ENCODE measurements at regions not wholly inside any gene's neighbourhood (a gene's known extent, or its start where the extent isn't known, plus 50 kb on each side); places are given as distances from the start of the nearest gene placed in this dataset.
A peak's percentile ranks its signal among the peaks of the same experiment; 100 is the strongest.

DNA sequence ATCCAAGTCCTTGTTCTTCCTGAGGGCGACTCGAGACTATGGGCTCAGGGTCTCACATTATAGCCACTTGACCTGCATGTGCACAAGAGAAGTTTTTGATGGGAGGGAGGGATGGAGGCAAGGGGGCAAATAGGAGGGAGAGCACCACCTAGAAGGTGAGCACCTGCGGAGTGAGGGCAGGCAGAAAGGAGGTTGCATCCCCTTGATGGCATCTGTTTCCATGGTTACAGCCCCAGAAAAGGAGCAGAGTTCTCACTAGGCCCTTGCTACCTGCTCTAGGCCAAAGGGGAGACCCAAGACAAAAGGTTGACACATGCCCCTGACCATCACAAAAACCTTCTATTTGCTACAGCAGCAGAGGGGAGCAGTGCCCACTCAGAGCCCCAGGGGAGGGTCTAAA lies 131.5 kb upstream of the SERTAD2 start:
- POLR2A ChIA-PET (ENCODE audit: unreplicated experiment), result no interaction called here
- Histone ChIP-seq H4K20me1 (ENCODE audit: low read length) (no peaks in the 10 kb centered on the region), H3K4me3 (ENCODE audit: low read length) (no peak overlapping the region), H3K4me1 (ENCODE audit: insufficient read depth, low read length) (peaks cover 54% of the 10 kb centered on the region), H3F3A (ENCODE audit: low read length, unreplicated experiment) (peaks cover 4% of the 10 kb centered on the region), H3K79me2 (ENCODE audit: low read length) (no peaks in the 10 kb centered on the region), H3K27me3 (ENCODE audit: low read length) (no peaks in the 10 kb centered on the region), H3K27ac (ENCODE audit: low read length) (no peak overlapping the region), H3K36me3 (ENCODE audit: low read depth, low read length) (no peaks in the 10 kb centered on the region), H3K9ac (ENCODE audit: low read length) (no peak overlapping the region), H3K9me3 (ENCODE audit: low read length) (no peaks in the 10 kb centered on the region), H2AFZ (ENCODE audit: low read length) (no peak overlapping the region), H3K4me2 (ENCODE audit: low read length) (peak overlapping the region; percentile 58), H3K9me2 (replicated peaks; ENCODE audit: low read length) (no peaks in the 10 kb centered on the region)
- no peak for ATAC-seq
- TF ChIP-seq EZH2 (IDR thresholded peaks at IDR 0.05; ENCODE audit: low read length, unreplicated experiment) (no peak), CTCF (conservative IDR thresholded peaks at IDR 0.05; ENCODE audit: low read depth, low read length) (no peak), EZH2phosphoT487 (IDR thresholded peaks at IDR 0.05; ENCODE audit: borderline replicate concordance, low read length) (no peak)
- BruUV-seq (replicated peaks), result no TSS peak
- no peak for DNase-seq
- CTCF ChIA-PET, result no interaction called here
- intact Hi-C loops (cut with micrococcal nuclease), result no loop called here

DNA sequence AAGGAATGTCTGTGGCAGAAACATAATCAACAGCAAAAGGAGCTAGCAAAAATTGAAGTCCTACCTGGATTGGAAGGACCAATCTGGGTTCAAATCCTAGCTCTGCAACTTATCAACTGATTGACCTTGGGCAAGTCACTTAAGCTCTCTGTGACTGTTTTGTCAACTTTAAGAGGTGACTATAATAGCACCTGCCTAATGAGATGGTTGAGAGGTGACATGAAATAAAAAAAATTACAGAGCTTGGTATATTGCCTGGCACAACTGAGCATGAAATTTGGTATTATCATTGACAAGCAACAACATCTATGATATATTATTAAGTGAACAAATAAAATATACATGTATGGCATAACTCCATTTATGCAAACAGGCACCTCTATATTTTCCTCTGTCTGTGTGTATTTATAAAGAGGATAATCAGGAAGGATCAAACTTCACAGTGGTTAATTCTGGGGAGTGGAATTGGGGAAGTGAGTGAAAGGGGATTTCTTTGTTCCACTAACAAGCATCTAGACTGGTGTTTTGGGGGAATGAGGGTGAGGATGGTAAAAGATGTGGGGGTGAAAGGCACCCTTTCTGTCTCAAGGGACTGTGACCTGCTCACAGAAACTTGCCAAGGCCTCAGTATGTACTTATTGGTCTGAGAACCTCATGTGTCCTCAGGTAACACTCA lies 132.8 kb upstream of the SERTAD2 start:
- Histone ChIP-seq H3K9ac (ENCODE audit: low read length) (no peak overlapping the region), H3K36me3 (ENCODE audit: low read depth, low read length) (no peaks in the 10 kb centered on the region), H3K4me1 (ENCODE audit: insufficient read depth, low read length) (peaks cover 52% of the 10 kb centered on the region), H4K20me1 (ENCODE audit: low read length) (no peaks in the 10 kb centered on the region), H3K4me2 (ENCODE audit: low read length) (no peak overlapping the region), H2AFZ (ENCODE audit: low read length) (no peak overlapping the region), H3K4me3 (ENCODE audit: low read length) (no peak overlapping the region), H3K9me2 (replicated peaks; ENCODE audit: low read length) (no peaks in the 10 kb centered on the region), H3K27ac (ENCODE audit: low read length) (no peak overlapping the region), H3F3A (ENCODE audit: low read length, unreplicated experiment) (peaks cover 4% of the 10 kb centered on the region), H3K27me3 (ENCODE audit: low read length) (no peaks in the 10 kb centered on the region), H3K79me2 (ENCODE audit: low read length) (no peaks in the 10 kb centered on the region), H3K9me3 (ENCODE audit: low read length) (no peaks in the 10 kb centered on the region)
- no peak for TF ChIP-seq EZH2 (IDR thresholded peaks at IDR 0.05; ENCODE audit: low read length, unreplicated experiment)
- TF ChIP-seq CTCF (conservative IDR thresholded peaks at IDR 0.05; ENCODE audit: low read depth, low read length), result no peak
- TF ChIP-seq EZH2phosphoT487 (IDR thresholded peaks at IDR 0.05; ENCODE audit: borderline replicate concordance, low read length), result no peak
- CTCF ChIA-PET, result no interaction called here
- POLR2A ChIA-PET (ENCODE audit: unreplicated experiment), result interaction anchor here (0.6 kb wide), 1 partner anchor 19 kb away, joined by 4 read pairs; no protein-coding TSS in a partner anchor
- no TSS peak for BruUV-seq (replicated peaks)
- no peak for DNase-seq
- ATAC-seq, result no peak
- intact Hi-C loops (cut with micrococcal nuclease), result no loop called here

GRCh38 chr2:64787019-64787365 lies 133.3 kb upstream of the SERTAD2 start:
- BruUV-seq (replicated peaks), result no TSS peak
- peaks cover 47% of the 10 kb centered on the region for H3K4me1 ChIP-seq (ENCODE audit: insufficient read depth, low read length)
- no peak overlapping the region for H2AFZ ChIP-seq (ENCODE audit: low read length)
- H3K79me2 ChIP-seq (ENCODE audit: low read length), result no peaks in the 10 kb centered on the region
- H4K20me1 ChIP-seq (ENCODE audit: low read length), result no peaks in the 10 kb centered on the region
- ATAC-seq (no peak), DNase-seq (no peak)
- H3K4me2 ChIP-seq (ENCODE audit: low read length), result no peak overlapping the region
- POLR2A ChIA-PET (ENCODE audit: unreplicated experiment), result no interaction called here
- no peaks in the 10 kb centered on the region for H3K27me3 ChIP-seq (ENCODE audit: low read length)
- no peak overlapping the region for H3K27ac ChIP-seq (ENCODE audit: low read length)
- no peaks in the 10 kb centered on the region for H3K36me3 ChIP-seq (ENCODE audit: low read depth, low read length)
- CTCF ChIA-PET, result no interaction called here
- H3K4me3 ChIP-seq (ENCODE audit: low read length), result no peak overlapping the region
- H3K9me3 ChIP-seq (ENCODE audit: low read length), result no peaks in the 10 kb centered on the region
- intact Hi-C loops (cut with micrococcal nuclease), result no loop called here
- peaks cover under 1% of the 10 kb centered on the region for H3F3A ChIP-seq (ENCODE audit: low read length, unreplicated experiment)
- no peak overlapping the region for H3K9ac ChIP-seq (ENCODE audit: low read length)
- H3K9me2 ChIP-seq (replicated peaks; ENCODE audit: low read length), result no peaks in the 10 kb centered on the region
- no peak for TF ChIP-seq EZH2 (IDR thresholded peaks at IDR 0.05; ENCODE audit: low read length, unreplicated experiment)
- no peak for TF ChIP-seq CTCF (conservative IDR thresholded peaks at IDR 0.05; ENCODE audit: low read depth, low read length)
- TF ChIP-seq EZH2phosphoT487 (IDR thresholded peaks at IDR 0.05; ENCODE audit: borderline replicate concordance, low read length), result no peak

Data from PC-3 (cell line).